Stimulated activated naive CD8-positive, alpha-beta T cell treated with anti-CD3 and anti-CD28 coated beads, Interleukin-15, Interleukin-2, amounts not matched to agents 100 U/mL and 50 U/mL, for 24 hours (primary cell): ENCODE measurements at regions not wholly inside any gene's neighbourhood (a gene's known extent, or its start where the extent isn't known, plus 50 kb on each side); places are given as distances from the start of the nearest gene placed in this dataset.
"Not testable (repeated sequence)": the region's sequence is repeated elsewhere in the genome, so short reads cannot be mapped to it uniquely, and the experiment has no call there.

ENCODE experiments used
- ATAC-seq: fragments of 150-1000 bp; cut with Tn5 transposase; one replicate; pipeline ENCODE4 v1.10.0; 2021
- DNase-seq: peaks from one replicate; pipeline ENCODE4 v3.0.0; 2021

DNA sequence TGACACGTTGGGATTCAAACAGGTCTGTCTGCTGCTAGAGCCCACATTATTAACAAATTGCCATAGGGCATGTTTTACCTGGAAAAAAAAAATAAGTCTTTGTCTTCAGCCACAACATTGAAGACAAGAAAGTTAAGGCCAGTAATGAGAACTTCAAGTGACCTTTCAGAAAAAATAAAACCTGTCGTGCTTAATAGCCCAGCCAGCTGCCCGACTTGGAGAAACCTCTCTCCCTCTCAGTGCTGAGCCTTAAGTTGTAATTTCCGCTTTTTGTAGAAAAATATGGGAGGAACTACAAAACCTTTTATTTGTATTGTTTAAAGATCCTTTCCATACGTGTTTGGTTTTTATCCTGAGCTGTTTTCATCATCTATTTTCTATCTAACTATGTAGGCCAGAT is 454.3 kb upstream of the SLITRK6 start:
- not testable (repeated sequence) for ATAC-seq, DNase-seq

DNA sequence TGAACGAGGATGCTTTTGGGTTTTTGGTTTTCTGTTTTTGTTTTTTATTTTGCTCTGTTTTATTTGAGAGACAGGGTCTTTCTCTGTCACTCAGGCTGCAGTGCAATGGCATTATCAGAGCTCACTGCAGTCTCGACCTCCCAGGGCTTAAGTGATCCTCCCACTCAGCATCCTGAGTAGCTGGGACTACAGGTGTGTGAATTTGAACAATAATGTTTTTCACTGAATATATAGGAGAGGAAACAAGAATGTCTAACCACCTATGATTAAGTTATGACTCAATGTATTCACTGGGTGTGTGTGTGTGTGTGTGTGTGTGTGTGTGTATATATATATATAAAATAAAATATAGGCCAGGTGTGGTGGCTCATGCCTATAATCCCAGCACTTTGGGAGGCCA is 456.6 kb upstream of the SLITRK6 start:
- not testable (repeated sequence) for ATAC-seq, DNase-seq

DNA sequence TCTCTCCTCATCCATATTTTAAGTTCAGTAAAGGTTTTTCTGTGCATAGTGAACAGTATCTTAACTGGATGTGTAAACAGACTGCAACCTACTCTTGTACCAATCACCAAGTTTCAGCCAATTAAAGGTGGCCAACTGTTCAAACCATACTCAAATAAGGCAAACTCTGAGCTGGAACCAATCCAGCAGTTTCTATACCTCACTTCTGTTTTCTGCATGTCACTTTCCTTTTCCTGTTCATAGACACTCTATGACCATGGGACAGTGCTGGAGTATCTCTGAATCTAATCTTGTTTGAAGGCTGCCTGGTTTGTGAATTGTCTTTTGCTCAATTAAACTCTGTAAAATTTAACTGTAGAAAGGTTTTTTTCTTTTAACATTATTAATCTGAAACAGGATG is 470.3 kb upstream of the SLITRK6 start:
- no peak for ATAC-seq
- no peak for DNase-seq

DNA sequence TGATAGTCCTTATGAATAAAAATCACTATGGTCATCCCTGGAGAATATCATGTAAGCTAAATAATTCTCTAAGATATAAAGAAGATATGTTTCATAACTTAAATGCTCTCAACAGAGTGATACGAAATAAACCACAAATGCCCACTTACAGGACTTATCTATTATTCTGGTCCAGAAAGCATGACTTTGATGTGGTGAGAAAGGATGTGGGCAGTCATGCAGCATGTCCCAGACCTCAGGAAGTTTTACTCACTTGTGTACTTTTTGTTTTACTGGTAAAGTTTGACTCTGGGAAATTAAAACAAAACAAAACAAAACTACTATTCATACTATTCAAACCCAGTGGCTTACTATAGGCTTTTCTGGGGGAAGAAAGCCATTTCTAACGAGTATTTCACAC is 483.2 kb upstream of the SLITRK6 start:
- ATAC-seq (no peak), DNase-seq (no peak)

DNA sequence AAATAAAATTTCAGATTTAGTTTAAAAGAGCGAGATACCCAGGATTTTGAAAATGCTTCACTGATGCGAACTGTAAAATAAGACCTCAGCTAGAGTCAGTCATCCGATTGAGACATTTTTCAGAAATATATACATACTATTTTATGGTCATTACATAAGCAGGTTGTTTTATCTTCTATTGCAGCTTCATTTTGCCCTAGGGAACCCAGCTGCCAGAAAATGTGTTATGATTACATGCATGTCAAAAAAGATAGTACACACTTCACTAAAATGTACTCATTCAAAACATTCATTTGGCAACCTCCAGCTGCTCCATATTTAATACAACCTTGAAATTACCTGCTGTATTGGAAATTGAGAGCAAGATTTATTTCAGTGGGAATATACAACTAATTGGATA is 483.8 kb upstream of the SLITRK6 start:
- DNase-seq, result no peak
- no peak for ATAC-seq

DNA sequence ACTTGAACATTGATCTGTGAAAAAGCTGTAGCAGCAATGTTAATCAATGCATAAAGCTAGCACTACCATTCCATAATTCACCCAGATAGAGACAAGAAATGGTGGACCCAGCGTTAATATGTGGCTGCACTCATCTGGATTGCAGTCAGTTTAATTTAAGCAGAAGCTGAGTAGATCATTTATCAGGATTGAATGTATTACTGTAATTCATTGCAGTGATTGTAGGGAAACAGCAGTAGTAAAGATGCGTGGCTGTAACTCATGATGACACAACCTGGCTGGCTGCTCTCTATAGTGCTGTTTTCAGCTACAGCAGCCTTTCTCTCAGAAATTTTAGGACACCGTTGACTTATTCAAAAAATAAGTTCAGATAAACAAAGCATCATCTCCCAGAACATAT is 499.5 kb upstream of the SLITRK6 start:
- DNase-seq (no peak), ATAC-seq (no peak)

DNA sequence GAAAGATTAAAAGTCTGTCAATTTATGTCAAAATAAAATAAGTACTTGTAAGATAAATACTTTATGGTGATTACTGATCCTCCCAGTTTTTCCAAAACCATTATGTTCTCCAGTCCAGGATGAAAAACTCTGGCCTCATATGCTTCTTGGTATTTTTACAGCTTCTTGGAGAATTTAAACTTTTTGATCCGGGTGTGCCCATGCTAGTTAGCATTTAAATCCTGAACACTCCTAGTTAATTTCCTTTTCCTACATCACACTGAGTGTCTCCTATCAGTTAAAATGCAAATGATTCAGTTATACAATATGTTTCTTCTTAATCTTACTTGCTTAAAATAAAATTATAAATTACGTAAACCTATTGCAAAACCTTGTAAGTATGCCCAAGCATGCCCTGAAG is 499.9 kb upstream of the SLITRK6 start:
- ATAC-seq, result no peak
- DNase-seq, result no peak

DNA sequence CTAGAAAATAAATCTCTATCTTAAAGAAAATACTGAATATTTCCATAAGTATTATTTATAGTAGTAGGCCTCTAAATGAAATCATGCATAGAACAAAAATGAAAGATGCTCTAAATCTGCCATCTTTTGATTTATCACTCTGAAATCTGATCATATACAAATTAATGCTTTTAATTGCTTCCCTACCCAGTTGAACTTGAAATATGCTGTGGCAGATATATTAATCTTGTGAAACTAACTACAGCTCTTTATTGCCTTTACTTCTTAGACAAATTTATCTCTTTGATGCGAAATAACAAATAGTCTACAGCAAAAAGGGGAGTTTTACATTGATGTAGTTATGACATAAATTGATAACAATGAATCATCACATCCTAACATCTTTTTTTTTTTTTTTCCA is 510.7 kb upstream of the SLITRK6 start:
- ATAC-seq, result no peak
- DNase-seq, result no peak

DNA sequence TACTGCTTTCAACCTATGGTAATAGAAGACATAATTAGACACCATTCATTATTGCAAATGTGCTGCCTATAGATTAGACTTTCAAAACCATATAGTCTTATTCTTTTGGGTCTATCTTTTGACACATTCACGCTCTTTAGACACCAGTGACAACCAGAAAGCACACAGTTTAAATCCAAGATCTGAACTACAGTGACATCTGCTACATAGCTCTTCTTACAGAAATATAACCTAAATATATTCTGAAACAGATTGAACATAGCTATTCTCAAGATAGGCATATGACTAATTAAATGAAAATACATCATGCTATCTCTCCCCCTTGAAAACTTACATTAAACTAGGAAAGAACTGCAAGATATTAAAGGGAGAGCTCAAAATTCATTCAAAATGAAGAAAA is 514.2 kb upstream of the SLITRK6 start:
- ATAC-seq, result no peak
- no peak for DNase-seq

DNA sequence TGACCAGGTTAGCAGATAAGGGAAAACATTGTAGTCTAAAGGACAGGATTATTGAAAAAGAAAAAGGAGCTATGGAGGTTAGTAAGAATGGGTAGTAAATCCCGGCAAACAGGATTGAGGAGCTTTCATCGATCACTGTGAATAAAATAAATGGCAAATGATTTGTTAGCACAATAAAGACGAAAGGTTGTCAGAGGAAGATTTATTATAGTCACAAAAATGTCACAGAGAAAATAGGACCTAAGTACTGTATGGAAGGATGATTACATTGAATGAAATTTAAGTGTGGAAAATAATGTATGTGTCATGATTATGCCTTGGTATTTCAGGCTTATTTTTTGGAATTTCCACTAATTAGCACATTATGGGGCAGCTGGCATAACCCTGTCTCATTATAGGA is 519.2 kb upstream of the SLITRK6 start:
- DNase-seq (no peak), ATAC-seq (no peak)

DNA sequence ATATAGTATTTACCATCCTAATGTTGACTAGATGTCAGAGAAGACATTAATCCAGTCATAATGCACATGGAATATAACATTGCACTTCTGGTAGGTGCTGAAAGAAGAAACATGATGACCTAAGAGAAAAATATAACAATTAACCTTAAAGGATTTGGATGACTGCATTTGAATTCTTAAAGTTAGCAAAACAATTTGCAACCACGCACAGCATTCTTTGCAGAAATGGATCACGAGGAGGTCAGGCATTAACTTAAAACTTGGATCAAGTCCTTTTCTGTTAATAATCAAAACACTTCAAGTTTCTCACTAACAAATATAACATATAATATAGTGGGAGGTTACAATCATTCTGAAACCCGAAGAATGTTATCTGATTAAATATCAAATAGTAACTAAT is 525.0 kb upstream of the SLITRK6 start:
- ATAC-seq (no peak), DNase-seq (no peak)

DNA sequence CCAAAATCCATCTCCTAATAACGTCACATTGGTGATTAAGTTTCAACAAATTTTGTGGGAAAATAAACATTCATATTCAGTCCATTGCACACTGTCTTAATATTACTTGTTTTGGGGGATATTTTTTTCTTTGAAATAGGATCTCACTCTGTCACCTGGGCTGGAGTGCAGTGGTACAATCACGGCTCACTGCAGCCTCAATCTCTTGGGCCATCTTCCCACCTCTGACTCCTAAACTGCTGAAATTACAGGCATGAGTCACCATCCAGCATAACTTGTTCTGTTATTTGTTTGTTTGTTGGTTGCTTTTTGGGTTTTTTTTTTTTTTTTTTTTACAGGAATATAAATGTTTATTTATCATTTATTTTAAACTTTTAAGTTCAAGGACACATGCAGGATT is 556.1 kb upstream of the SLITRK6 start:
- DNase-seq, result no peak
- ATAC-seq, result no peak

DNA sequence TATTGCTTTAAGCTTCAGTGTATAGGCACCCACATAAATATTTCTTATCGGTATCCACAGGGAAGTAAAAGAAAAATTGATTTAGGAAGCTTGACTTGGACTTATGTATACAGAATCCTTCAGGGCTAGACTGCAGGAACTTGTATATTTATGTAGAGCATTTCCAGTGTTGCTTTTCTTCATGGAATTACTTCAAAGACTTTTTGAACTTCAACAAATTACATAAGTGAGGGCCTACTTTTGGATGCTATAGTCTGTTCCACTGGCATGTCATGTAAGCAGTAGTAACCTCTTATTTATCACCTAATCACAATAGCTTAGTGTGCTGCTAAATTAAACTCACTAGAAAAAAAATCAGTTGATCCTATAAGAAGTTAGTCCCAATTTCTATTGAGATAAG is 557.9 kb upstream of the SLITRK6 start:
- ATAC-seq, result no peak

DNA sequence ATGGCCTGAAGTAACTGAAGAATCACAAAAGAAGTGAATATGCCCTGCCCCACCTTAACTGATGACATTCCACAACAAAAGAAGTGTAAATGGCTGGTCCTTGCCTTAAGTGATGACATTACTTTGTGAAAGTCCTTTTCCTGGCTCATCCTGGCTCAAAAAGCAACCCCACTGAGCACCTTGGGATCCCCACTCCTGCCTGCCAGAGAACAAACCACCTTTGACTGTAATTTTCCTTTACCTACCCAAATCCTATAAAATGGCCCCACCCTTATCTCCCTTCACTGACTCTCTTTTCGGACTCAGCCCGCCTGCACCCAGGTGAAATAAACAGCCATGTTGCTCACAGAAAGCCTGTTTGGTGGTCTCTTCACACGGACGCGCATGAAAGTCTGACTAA is 564.5 kb upstream of the SLITRK6 start:
- ATAC-seq, result not testable (repeated sequence)

More for the DNA sequence above, 557.9 kb upstream of the SLITRK6 start:
- no peak for DNase-seq

DNA sequence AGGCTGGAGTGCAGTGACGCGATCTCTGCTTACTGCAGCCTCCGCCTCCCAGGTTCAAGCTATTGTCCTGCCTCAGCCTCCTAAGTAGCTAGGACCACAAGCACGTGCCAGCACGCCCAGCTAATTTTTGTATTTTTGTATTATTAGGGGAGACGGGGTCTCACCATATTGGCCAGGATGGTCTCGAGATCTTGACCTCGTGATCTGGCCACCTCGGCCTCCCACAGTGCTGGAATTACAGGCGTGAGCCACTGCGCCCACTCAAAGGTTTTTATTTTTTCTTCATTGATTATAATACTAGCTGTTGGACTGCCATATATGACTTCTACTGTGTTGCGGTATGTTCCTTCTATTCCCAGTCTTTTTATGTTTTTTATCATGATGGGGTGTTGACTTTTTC is 569.7 kb upstream of the SLITRK6 start:
- DNase-seq, result no peak

More for the DNA sequence above, 564.5 kb upstream of the SLITRK6 start:
- DNase-seq, result not testable (repeated sequence)

DNA sequence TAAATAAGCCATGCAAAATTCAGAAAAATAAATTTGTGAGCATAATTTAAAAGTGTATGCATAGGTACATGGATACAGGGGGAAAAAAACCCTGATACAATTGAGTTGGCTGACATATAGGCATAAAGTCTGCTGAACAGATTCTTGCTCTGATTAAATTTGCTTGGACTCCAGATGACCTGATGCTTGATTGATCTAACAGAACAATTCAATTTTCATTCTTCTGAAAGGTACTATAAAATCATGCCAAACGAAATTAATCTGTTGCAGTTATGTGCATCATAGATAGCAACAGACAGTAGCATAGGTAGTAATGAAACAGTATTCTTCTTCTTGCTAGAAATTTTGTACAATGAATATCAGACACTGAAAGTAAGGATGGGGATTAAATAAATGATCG is 578.2 kb upstream of the SLITRK6 start:
- no peak for ATAC-seq
- DNase-seq, result no peak

More for the DNA sequence above, 569.7 kb upstream of the SLITRK6 start:
- no peak for ATAC-seq

DNA sequence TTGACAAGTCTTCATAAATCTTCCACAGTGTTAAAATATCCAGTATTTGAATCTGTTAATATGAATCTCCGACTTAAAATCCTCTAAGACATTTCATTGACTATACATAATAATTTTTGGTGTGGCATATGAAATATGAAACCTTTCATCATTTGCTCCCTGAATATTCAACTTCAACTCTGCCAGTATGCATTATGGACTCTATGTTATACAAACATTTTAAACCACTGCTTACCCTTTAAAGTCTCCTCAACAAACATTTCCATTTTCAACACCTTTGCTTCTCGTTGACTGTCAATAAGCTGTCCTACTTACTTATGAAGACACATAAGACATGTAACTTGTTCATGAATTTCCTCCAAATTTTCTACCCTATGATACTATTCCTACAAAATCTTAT is 579.4 kb upstream of the SLITRK6 start:
- DNase-seq (no peak), ATAC-seq (no peak)

DNA sequence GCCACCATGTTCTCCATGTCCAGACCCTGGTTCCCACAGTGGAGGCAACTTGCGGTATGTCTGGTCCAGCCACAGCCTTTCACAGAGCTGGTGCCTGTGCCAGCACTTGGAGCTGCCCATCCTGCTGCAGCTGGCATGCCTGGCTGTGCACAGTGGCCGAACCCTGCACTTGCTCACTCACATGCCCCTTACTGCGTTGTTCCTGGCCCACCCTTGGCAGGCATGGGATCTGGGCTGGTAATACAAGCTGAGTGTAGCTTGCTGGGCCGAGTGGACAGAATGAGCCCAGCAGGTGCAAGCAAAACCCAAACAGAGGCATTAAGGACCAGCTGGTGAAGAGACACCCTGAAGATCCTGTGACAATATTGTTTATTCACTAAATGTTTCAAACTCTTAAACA is 583.9 kb upstream of the SLITRK6 start:
- no peak for DNase-seq
- no peak for ATAC-seq

DNA sequence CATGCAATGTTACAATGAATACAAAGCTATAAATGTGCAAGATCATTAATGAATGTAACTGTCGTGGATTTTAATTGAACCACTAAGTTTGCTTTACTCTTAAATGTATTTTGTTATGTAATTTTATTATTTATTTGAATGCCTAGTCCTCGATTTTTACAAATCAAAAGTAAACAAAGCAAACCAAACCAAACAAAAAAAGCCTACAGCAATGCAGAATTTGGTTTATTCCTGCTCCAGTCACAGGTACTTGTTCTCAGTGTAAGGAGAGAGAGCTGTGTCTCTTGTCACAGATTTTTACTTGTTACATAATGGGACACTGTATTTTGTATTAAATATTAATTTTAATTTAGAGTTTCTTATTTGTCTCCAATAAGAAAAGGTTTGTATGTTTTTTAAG is 584.3 kb upstream of the SLITRK6 start:
- ATAC-seq, result no peak
- no peak for DNase-seq

DNA sequence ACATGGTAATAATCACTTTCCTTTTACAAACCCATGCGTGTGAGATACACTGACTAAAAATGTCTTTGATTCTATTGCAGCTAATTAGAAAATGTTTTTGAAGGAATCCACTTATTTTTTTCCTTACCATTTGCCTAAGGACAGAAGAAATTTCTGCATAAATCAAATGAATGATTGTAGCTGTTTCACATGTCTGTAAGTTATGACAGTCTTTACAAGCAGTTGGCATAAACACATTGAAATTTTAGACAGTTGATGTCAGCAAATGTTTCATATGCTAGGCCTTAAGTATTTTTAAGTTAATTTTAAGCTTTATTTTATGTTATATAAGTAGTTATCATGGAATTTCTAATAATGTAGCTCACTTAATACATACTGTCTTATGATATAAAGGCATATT is 598.4 kb upstream of the SLITRK6 start:
- DNase-seq (no peak), ATAC-seq (no peak)

DNA sequence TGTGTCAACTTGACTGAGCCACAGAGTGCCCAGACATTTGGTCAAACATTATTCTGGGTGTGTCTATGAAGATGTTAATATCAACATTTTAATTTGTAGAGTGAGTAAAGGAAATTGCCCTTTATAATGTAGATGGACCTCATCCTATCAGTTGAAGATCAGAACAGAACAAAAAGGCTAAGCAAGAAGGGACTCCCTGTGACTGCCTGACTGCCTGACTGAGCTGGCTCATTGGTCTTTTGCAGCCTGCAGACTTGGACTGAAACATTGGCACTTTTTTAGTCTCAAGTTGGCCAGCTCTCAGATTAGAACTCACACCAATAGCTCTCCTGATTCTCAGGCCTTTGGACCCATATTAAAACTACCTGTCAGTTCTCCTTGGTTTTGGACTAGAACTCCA is 600.4 kb upstream of the SLITRK6 start:
- ATAC-seq, result no peak
- DNase-seq, result no peak

DNA sequence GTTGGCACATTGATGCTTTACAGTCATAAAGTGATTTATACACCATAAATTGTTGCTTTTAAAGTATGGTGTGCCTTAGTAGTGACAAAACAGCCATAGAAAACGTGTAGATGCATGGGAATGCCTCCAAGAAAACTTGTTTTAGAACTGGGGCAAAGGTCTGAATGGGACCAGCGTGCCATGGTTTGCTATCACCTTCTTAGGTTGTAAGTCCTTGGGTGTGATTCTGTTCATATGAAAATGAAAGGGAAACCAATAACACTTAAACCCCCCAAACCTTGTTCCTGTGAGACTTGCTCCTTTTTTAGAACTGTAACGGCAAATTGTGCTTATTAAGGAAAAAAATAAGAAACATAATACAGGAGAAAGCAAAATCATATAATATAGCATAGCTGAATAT is 603.3 kb upstream of the SLITRK6 start:
- no peak for DNase-seq
- no peak for ATAC-seq

DNA sequence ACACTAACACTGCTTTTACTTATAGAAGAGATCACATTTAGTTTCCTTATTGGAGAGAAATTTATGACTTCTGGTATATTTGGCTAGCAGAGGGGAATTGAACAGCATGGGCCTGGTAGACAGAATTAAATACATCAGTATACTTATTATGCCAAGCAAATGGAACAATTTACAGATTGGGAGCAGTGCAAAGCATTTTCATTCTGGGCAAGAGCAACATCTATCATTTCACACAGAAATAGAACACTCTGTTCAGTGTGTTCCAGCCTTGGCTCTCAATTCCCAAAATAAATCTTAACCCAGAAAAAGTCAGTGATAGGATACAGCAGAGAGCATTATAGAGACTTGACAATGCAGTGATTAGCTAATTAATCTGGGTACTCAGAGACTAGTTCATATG is 604.0 kb upstream of the SLITRK6 start:
- DNase-seq, result no peak
- no peak for ATAC-seq

DNA sequence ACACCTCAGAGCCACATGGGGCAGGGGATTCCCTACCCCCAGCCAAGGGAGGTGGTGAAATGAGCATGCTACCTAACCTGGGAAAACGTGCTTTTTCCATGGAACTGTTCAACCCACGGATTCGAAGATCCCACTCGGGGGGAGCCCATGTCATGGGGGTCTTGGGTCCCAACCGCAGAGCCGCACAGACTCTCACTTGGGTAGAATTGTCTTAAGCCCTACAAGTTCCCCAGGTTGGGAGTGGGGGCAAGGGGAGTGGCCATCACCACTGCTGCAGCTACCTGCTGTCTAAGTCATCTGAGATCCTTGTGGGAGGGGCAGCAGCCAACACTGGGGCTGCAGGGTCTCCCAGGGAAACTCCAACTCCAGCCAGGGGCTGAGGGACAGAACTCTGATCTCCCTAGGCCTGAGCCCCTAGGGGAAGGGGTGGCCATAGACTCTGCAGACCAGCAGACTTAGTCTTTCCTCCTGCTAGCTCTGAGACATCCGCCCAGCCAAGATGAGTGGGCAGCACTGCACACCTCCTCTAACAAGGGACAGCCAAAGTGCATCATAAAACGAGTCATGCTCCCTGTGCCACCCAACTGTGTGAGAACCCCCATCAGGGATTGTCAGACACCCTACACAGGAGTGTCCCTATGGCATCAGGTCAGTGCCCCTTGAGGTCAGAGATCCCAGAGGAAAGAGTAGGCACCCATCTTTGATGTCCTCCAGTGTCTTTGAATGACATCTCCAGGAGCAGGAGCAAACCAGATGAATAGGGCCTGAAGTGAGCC is 610.4 kb upstream of the SLITRK6 start:
- ATAC-seq, result no peak
- no peak for DNase-seq
